DOHH2 (cell line): ENCODE measurements at regions not wholly inside any gene's neighbourhood (a gene's known extent, or its start where the extent isn't known, plus 50 kb on each side); places are given as distances from the start of the nearest gene placed in this dataset.

Experiments used
- EZH2phosphoT487 ChIP-seq: fragments of 200-600 bp; sonication (generic); IDR thresholded peaks from 2 replicates; pipeline ENCODE4 v1.6.1; 2017; ENCODE audit warnings: borderline replicate concordance, mild to moderate bottlenecking, antibody characterized with exemption, low read length, moderate library complexity, mixed read lengths
- TF ChIP-seq, protein P1 (sequence below): fragments of 200-600 bp; sonication (generic); IDR thresholded peaks from one replicate; pipeline ENCODE4 v1.5.1; 2014; ENCODE audit warnings: antibody characterized with exemption, mild to moderate bottlenecking, low read depth, low read length; ENCODE audit not compliant: poor library complexity, severe bottlenecking

DNA sequence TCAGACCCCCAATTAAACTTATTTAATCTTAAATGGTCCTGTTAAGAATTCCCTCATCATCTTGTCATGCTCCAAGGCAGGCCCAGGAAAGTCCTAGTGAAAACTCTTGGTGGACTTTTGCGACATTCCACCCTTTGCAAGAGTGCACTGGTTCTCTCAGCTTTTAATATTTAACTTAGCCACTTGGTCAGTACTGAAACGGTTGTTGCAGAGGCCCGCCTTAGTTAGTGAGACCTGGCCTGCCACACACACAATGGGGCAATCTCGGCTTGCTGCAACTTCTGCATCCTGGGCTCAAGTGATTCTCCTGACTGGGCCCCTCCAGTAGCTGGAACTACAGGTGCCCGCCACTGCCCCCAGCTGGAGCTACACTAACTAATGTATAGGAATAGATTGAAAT, 1366.0 kb downstream of the UQCRFS1 start:
- TF ChIP-seq, protein P1, sequence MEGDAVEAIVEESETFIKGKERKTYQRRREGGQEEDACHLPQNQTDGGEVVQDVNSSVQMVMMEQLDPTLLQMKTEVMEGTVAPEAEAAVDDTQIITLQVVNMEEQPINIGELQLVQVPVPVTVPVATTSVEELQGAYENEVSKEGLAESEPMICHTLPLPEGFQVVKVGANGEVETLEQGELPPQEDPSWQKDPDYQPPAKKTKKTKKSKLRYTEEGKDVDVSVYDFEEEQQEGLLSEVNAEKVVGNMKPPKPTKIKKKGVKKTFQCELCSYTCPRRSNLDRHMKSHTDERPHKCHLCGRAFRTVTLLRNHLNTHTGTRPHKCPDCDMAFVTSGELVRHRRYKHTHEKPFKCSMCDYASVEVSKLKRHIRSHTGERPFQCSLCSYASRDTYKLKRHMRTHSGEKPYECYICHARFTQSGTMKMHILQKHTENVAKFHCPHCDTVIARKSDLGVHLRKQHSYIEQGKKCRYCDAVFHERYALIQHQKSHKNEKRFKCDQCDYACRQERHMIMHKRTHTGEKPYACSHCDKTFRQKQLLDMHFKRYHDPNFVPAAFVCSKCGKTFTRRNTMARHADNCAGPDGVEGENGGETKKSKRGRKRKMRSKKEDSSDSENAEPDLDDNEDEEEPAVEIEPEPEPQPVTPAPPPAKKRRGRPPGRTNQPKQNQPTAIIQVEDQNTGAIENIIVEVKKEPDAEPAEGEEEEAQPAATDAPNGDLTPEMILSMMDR = no peak
- no peak for TF ChIP-seq EZH2phosphoT487
